Endothelial cell of umbilical vein (primary cell): ENCODE measurements at regions not wholly inside any gene's neighbourhood (a gene's known extent, or its start where the extent isn't known, plus 50 kb on each side); places are given as distances from the start of the nearest gene placed in this dataset.

Experiments
- EZH2 ChIP-seq: IDR thresholded peaks from 2 replicates; pipeline ENCODE4 v1.6.1; 2012; ENCODE audit warnings: borderline replicate concordance, low read depth, mild to moderate bottlenecking, moderate library complexity, low read length, inconsistent platforms; ENCODE audit not compliant: severe bottlenecking
- FOS ChIP-seq: IDR thresholded peaks from 2 replicates; pipeline ENCODE4 v1.6.1; 2011; ENCODE audit warnings: mild to moderate bottlenecking, low read length, moderate library complexity, borderline replicate concordance; ENCODE audit not compliant: insufficient read depth
- GATA2 ChIP-seq: IDR thresholded peaks from 2 replicates; pipeline ENCODE4 v1.7.0; 2011; ENCODE audit warnings: low read depth, mild to moderate bottlenecking, moderate library complexity, mixed read lengths, low read length; ENCODE audit not compliant: insufficient read length, insufficient read depth
- JUN ChIP-seq: IDR thresholded peaks from 2 replicates; pipeline ENCODE4 v1.6.1; 2011; ENCODE audit warnings: borderline replicate concordance, low read depth; ENCODE audit not compliant: insufficient read length, insufficient read depth
- MYC ChIP-seq: IDR thresholded peaks from one replicate; pipeline ENCODE4 v1.6.1; 2011; ENCODE audit warnings: mild to moderate bottlenecking, low read depth, low read length
- POLR2A ChIP-seq: IDR thresholded peaks from 2 replicates; pipeline ENCODE4 v1.6.1; 2012; ENCODE audit warnings: low read depth, mild to moderate bottlenecking, control low read depth, low read length
- POLR2AphosphoS5 ChIP-seq: IDR thresholded peaks from 2 replicates; pipeline ENCODE4 v1.6.1; 2012; ENCODE audit warnings: low read depth, mild to moderate bottlenecking, control low read depth, low read length, moderate library complexity; ENCODE audit not compliant: insufficient read depth
- TF ChIP-seq, protein P1 (sequence below), 2 donors: IDR thresholded peaks; 1 replicate in 1 of 2; 2 replicates in 1 of 2; pipeline ENCODE4 v1.5.1; 2011; ENCODE audit warnings: low read length in 2 of 2, mild to moderate bottlenecking in 2 of 2, moderate library complexity in 2 of 2, control low read depth in 1 of 2, inconsistent platforms in 1 of 2, low read depth in 1 of 2; ENCODE audit not compliant: insufficient read depth in 1 of 2; ENCODE audit errors: extremely low read depth in 1 of 2
- TF ChIP-seq, protein P2 (sequence below): IDR thresholded peaks from 2 replicates; pipeline ENCODE4 v1.6.1; 2011; ENCODE audit not compliant: insufficient read depth, insufficient read length

GRCh38 chr2:209121691-209122090 lies 302.2 kb upstream of the MAP2 start:
- TF ChIP-seq, protein P1, sequence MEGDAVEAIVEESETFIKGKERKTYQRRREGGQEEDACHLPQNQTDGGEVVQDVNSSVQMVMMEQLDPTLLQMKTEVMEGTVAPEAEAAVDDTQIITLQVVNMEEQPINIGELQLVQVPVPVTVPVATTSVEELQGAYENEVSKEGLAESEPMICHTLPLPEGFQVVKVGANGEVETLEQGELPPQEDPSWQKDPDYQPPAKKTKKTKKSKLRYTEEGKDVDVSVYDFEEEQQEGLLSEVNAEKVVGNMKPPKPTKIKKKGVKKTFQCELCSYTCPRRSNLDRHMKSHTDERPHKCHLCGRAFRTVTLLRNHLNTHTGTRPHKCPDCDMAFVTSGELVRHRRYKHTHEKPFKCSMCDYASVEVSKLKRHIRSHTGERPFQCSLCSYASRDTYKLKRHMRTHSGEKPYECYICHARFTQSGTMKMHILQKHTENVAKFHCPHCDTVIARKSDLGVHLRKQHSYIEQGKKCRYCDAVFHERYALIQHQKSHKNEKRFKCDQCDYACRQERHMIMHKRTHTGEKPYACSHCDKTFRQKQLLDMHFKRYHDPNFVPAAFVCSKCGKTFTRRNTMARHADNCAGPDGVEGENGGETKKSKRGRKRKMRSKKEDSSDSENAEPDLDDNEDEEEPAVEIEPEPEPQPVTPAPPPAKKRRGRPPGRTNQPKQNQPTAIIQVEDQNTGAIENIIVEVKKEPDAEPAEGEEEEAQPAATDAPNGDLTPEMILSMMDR (IDR thresholded peaks at IDR 0.05; ENCODE audit: extremely low read depth in 1 of 2, insufficient read depth in 1 of 2, low read depth in 1 of 2, low read length in 2 of 2) = no peak
- TF ChIP-seq POLR2A (no peak), MYC (no peak), POLR2AphosphoS5 (no peak), EZH2 (no peak), FOS (no peak), GATA2 (no peak), JUN (no peak)
- TF ChIP-seq, protein P2, sequence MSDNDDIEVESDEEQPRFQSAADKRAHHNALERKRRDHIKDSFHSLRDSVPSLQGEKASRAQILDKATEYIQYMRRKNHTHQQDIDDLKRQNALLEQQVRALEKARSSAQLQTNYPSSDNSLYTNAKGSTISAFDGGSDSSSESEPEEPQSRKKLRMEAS = no peak
